Posterior cingulate gyrus (tissue), 11 donors: ENCODE measurements at regions not wholly inside any gene's neighbourhood (a gene's known extent, or its start where the extent isn't known, plus 50 kb on each side); places are given as distances from the start of the nearest gene placed in this dataset.

ENCODE experiments used
- DNase-seq, 10 donors: peaks; one replicate each; pipeline versions ENCODE4 v3.0.0 to v3.0.0-alpha.2; 2020 to 2021; ENCODE audit warnings: mixed read lengths in 3 of 10
- intact Hi-C: fragments of 100-400 bp; cut with DNase I; formaldehyde crosslinking; loops from one replicate; pipeline ENCODE4 v1.15.1; 2023

GRCh38 chr18:44033144-44033701 lies 647.5 kb upstream of the SETBP1 start:
- no peak for DNase-seq

GRCh38 chr18:44035554-44035953 lies 645.1 kb upstream of the SETBP1 start:
- no peak for DNase-seq
- intact Hi-C loops = no loop called here

More at GRCh38 chr18:44033144-44033701, 647.5 kb upstream of the SETBP1 start:
- intact Hi-C loops = no loop called here

- DNase-seq = peak in 6 of 10 donors; percentile 15 to 72 (median 31)
- intact Hi-C loops = no loop called here
These were observed 644.2 kb upstream of the SETBP1 start for GRCh38 chr18:44036501-44036900.

GRCh38 chr18:44039216-44039615 lies 641.5 kb upstream of the SETBP1 start:
- intact Hi-C loops = no loop called here
- DNase-seq = no peak

GRCh38 chr18:44039826-44040225 lies 640.9 kb upstream of the SETBP1 start:
- DNase-seq = no peak
- intact Hi-C loops = no loop called here

GRCh38 chr18:44041553-44041952 lies 639.1 kb upstream of the SETBP1 start:
- DNase-seq = peak in 1 of 10 donors; percentile 59
- intact Hi-C loops = no loop called here

GRCh38 chr18:44041961-44042360 lies 638.7 kb upstream of the SETBP1 start:
- no peak for DNase-seq
- intact Hi-C loops = no loop called here

GRCh38 chr18:44046376-44046975 lies 634.2 kb upstream of the SETBP1 start:
- DNase-seq = no peak
- intact Hi-C loops = no loop called here

GRCh38 chr18:44047585-44047984 lies 633.1 kb upstream of the SETBP1 start:
- intact Hi-C loops = no loop called here

GRCh38 chr18:44048435-44048834 lies 632.3 kb upstream of the SETBP1 start:
- intact Hi-C loops = no loop called here
- no peak for DNase-seq

More at GRCh38 chr18:44047585-44047984, 633.1 kb upstream of the SETBP1 start:
- no peak for DNase-seq

- no peak for DNase-seq
- intact Hi-C loops = no loop called here
These were observed 631.8 kb upstream of the SETBP1 start for GRCh38 chr18:44048846-44049245.

GRCh38 chr18:44051026-44051425 lies 629.7 kb upstream of the SETBP1 start:
- DNase-seq = no peak
- intact Hi-C loops = no loop called here

- intact Hi-C loops = no loop called here
- DNase-seq = no peak
These were observed 626.2 kb upstream of the SETBP1 start for GRCh38 chr18:44054514-44054913.

- intact Hi-C loops = no loop called here
- peak in 2 of 10 donors; percentile 36 to 57 for DNase-seq
These were observed 620.5 kb upstream of the SETBP1 start for GRCh38 chr18:44060197-44060596.

- intact Hi-C loops = no loop called here
- DNase-seq = peak in 2 of 10 donors; percentile 58 to 78
These were observed 619.2 kb upstream of the SETBP1 start for GRCh38 chr18:44061438-44061837.

- peak in 1 of 10 donors; percentile 50 for DNase-seq
- intact Hi-C loops = no loop called here
These were observed 618.3 kb upstream of the SETBP1 start for GRCh38 chr18:44062345-44062744.

GRCh38 chr18:44065206-44065605 lies 615.5 kb upstream of the SETBP1 start:
- DNase-seq = no peak
- intact Hi-C loops = no loop called here

GRCh38 chr18:44066541-44066940 lies 614.1 kb upstream of the SETBP1 start:
- DNase-seq = no peak
- intact Hi-C loops = no loop called here

- no peak for DNase-seq
- intact Hi-C loops = no loop called here
These were observed 613.5 kb upstream of the SETBP1 start for GRCh38 chr18:44067186-44067585.

- no peak for DNase-seq
These were observed 605.6 kb upstream of the SETBP1 start for GRCh38 chr18:44075038-44075437.

GRCh38 chr18:44079606-44080005 lies 601.1 kb upstream of the SETBP1 start:
- intact Hi-C loops = no loop called here
- no peak for DNase-seq

More at GRCh38 chr18:44075038-44075437, 605.6 kb upstream of the SETBP1 start:
- intact Hi-C loops = no loop called here

- intact Hi-C loops = no loop called here
- no peak for DNase-seq
These were observed 600.6 kb upstream of the SETBP1 start for GRCh38 chr18:44080054-44080453.
